K562 (cell line): ENCODE measurements at regions not wholly inside any gene's neighbourhood (a gene's known extent, or its start where the extent isn't known, plus 50 kb on each side); places are given as distances from the start of the nearest gene placed in this dataset.

ENCODE experiments used
- ATAC-seq: fragments of 200-7000 bp; cut with Tn5 transposase; 3 replicates; pipeline ENCODE4 v1.9.1; 2020; ENCODE audit warnings: moderate library complexity
- BruUV-seq: library from RNA; stranded (reverse); fragments of 400-500 nt; replicated peaks from 2 replicates; lab custom pipeline; 2021; lab: Mats Ljungman, UMichigan
- CTCF ChIA-PET: fragments of 300-600 bp; formaldehyde crosslinking; extraction: SDS; loops from one replicate; lab custom pipeline; 2021; ENCODE audit warnings: low intra/inter-chr PET ratio; lab: Yijun Ruan, JAX
- POLR2A ChIA-PET: fragments of 300-600, 350-650 bp; sonication (Branson Sonifier 250); formaldehyde crosslinking; extraction: SDS; loops from one replicate; lab custom pipeline; 2021; ENCODE audit warnings: antibody characterized with exemption, inconsistent platforms; lab: Yijun Ruan, JAX
- DNase-seq, 4 experiments: peaks; one replicate each; pipeline versions ENCODE4 v3.0.0 to v3.0.0-alpha.2; 2011 to 2018; ENCODE audit warnings: low spot score in 3 of 4, mixed read lengths in 3 of 4; ENCODE audit errors: extremely low read depth in 1 of 4
- FAIRE-seq: peaks from 2 replicates; lab custom pipeline; 2011; peaks lifted over from hg19 to GRCh38; lab: Jason Lieb, UNC
- H2AFZ ChIP-seq: 2 replicates; pipeline ENCODE4 v1.6.0; 2011; ENCODE audit warnings: low read depth, low read length, control low read depth, inconsistent platforms
- H3K27ac ChIP-seq: fragments of 200-600 bp; 3 replicates; pipeline ENCODE4 v1.8.0; 2011; ENCODE audit warnings: low read depth, mild to moderate bottlenecking, control low read depth, inconsistent platforms, low read length, moderate library complexity, mixed read lengths; ENCODE audit errors: extremely low read depth
- H3K27me3 ChIP-seq, 2 experiments: fragments of 300-600 bp in 1 of 2; 2 replicates in 1 of 2; 3 replicates in 1 of 2; pipeline versions ENCODE4 v1.6.0 to v1.8.0; 2011; ENCODE audit warnings: inconsistent platforms in 2 of 2, low read length in 2 of 2, mild to moderate bottlenecking in 1 of 2, mixed read lengths in 1 of 2, moderate library complexity in 1 of 2; ENCODE audit not compliant: control insufficient read depth in 2 of 2, insufficient read depth in 2 of 2
- H3K36me3 ChIP-seq: fragments of 300-600 bp; 3 replicates; pipeline ENCODE4 v1.8.0; 2011; ENCODE audit warnings: mild to moderate bottlenecking, low read length, inconsistent platforms; ENCODE audit not compliant: control insufficient read depth, insufficient read depth
- H3K4me1 ChIP-seq, 2 experiments: fragments of 200-600 bp in 1 of 2; replicated peaks in 1 of 2; 2 replicates in 1 of 2; 3 replicates in 1 of 2; pipeline versions ENCODE4 v1.5.1 to v1.8.0; 2011; ENCODE audit warnings: inconsistent platforms in 2 of 2, low read length in 2 of 2, mild to moderate bottlenecking in 1 of 2, mixed read lengths in 1 of 2, moderate library complexity in 1 of 2; ENCODE audit not compliant: control insufficient read depth in 2 of 2, insufficient read depth in 2 of 2
- H3K4me2 ChIP-seq: 2 replicates; pipeline ENCODE4 v1.6.1; 2011; ENCODE audit warnings: low read length, control low read depth, inconsistent platforms, mixed read lengths; ENCODE audit not compliant: insufficient read depth
- H3K4me3 ChIP-seq: fragments of 200-600 bp; sonication (generic), shearing (Covaris generic); 2 replicates; pipeline ENCODE4 v1.5.1; 2016; ENCODE audit warnings: control low read depth, inconsistent platforms
- H3K79me2 ChIP-seq: fragments of 200-600 bp; 3 replicates; pipeline ENCODE4 v1.8.0; 2011; ENCODE audit warnings: low read length, inconsistent platforms; ENCODE audit not compliant: control insufficient read depth, insufficient read depth
- H3K9ac ChIP-seq, 2 experiments: 2 replicates each; pipeline versions ENCODE4 v1.6.0 to v1.6.1; 2011; ENCODE audit warnings: low read depth in 2 of 2, low read length in 2 of 2, control low read depth in 1 of 2, inconsistent platforms in 1 of 2, mild to moderate bottlenecking in 1 of 2, mixed read lengths in 1 of 2; ENCODE audit not compliant: insufficient read depth in 1 of 2
- H3K9me1 ChIP-seq: one replicate; pipeline ENCODE4 v1.6.0; 2011; ENCODE audit warnings: inconsistent platforms, mild to moderate bottlenecking, low read length, moderate library complexity; ENCODE audit not compliant: control insufficient read depth, insufficient read depth
- H3K9me3 ChIP-seq: replicated peaks from 2 replicates; pipeline ENCODE4 v1.5.1; 2011; ENCODE audit warnings: low read depth, low read length, inconsistent platforms; ENCODE audit not compliant: control insufficient read depth, insufficient read depth
- H4K20me1 ChIP-seq: replicated peaks from 2 replicates; pipeline ENCODE4 v1.6.1; 2011; ENCODE audit warnings: low read length, inconsistent platforms, mixed read lengths; ENCODE audit not compliant: control insufficient read depth, insufficient read depth
- CBX2 ChIP-seq: fragments of 200-600 bp; sonication (generic); IDR thresholded peaks from one replicate; pipeline ENCODE4 v1.6.1; 2012; ENCODE audit warnings: mild to moderate bottlenecking, low read length, inconsistent platforms; ENCODE audit not compliant: insufficient read depth, poor library complexity, severe bottlenecking
- CLOCK ChIP-seq: fragments of 250-450 bp; sonication (Bioruptor Pico); IDR thresholded peaks from 2 replicates; pipeline ENCODE4 v1.4.0; 2020; ENCODE audit warnings: mild to moderate bottlenecking, moderate library complexity, borderline replicate concordance
- DPF2 ChIP-seq: fragments of 450-650 bp; IDR thresholded peaks from 2 replicates; pipeline ENCODE4 v1.6.1; 2016
- MAZ ChIP-seq, 2 experiments: fragments of 450-650 bp in 1 of 2; sonication (generic) in 1 of 2; formaldehyde crosslinking; IDR thresholded peaks in 1 of 2; conservative IDR thresholded peaks in 1 of 2; 2 replicates each; pipeline versions ENCODE4 v1.4.0 to v1.5.0; 2020; ENCODE audit warnings: mild to moderate bottlenecking in 1 of 2, missing genetic modification reagents in 1 of 2
- NCOA2 ChIP-seq, 2 experiments: fragments of 450-650 bp; IDR thresholded peaks; 2 replicates each; pipeline ENCODE4 v1.6.1; 2018; ENCODE audit warnings: mild to moderate bottlenecking in 2 of 2, moderate library complexity in 1 of 2; ENCODE audit not compliant: partially characterized antibody in 2 of 2
- RFX5 ChIP-seq: IDR thresholded peaks from 2 replicates; pipeline ENCODE4 v1.6.1; 2011; ENCODE audit warnings: low read depth, mild to moderate bottlenecking, improper control_type of control experiment, low read length
- SAFB ChIP-seq: fragments of 200-400 bp; formaldehyde crosslinking; IDR thresholded peaks from 2 replicates; pipeline ENCODE4 v1.6.1; 2017; ENCODE audit warnings: low read depth, low read length, borderline replicate concordance
- SREBF1 ChIP-seq: fragments of 150-350 bp; IDR thresholded peaks from 2 replicates; pipeline ENCODE4 v1.6.1; 2014; ENCODE audit warnings: antibody characterized with exemption, low read depth, low read length, borderline replicate concordance
- TSC22D4 ChIP-seq: fragments of 450-650 bp; IDR thresholded peaks from 2 replicates; pipeline ENCODE4 v1.6.1; 2016; ENCODE audit warnings: missing genetic modification characterization, missing biosample characterization, control low read depth
- ZBTB26 ChIP-seq: fragments of 450-650 bp; formaldehyde crosslinking; IDR thresholded peaks from 2 replicates; pipeline ENCODE4 v1.4.0; 2022; ENCODE audit warnings: missing genetic modification characterization
- ZNF12 ChIP-seq: sonication (generic); formaldehyde crosslinking; IDR thresholded peaks from 2 replicates; pipeline ENCODE4 v1.4.0; 2020; ENCODE audit warnings: mild to moderate bottlenecking, missing genetic modification reagents
- ZNF124 ChIP-seq: sonication (generic); formaldehyde crosslinking; IDR thresholded peaks from 2 replicates; pipeline ENCODE4 v1.8.1; 2022; ENCODE audit warnings: missing genetic modification reagents
- ZNF354B ChIP-seq: fragments of 250-450 bp; sonication (Bioruptor Pico); IDR thresholded peaks from 2 replicates; pipeline ENCODE4 v1.4.0; 2020
- WGBS: fragments of 100-300 bp; shearing (Covaris generic); methylation state at CpG from one replicate; pipeline ENCODE4 v1.1.6; 2016; ENCODE audit warnings: low coverage, mixed read lengths; ENCODE audit not compliant: insufficient coverage; ENCODE audit errors: missing lambda C conversion rate; 5-methylcytosine and 5-hydroxymethylcytosine counted together
- in situ Hi-C: fragments of 300-500 bp; cut with MboI; formaldehyde crosslinking; loops from 4 replicates; pipeline ENCODE4 v1.15.0; 2018; ENCODE audit warnings: inconsistent platforms, mixed read lengths
- intact Hi-C: fragments of 100-400 bp; cut with micrococcal nuclease; formaldehyde crosslinking; loops from 2 replicates; pipeline ENCODE4 v1.14.2; 2022

GRCh38 chr11:90822996-90823395 is 600.1 kb upstream of the CHORDC1 start:
- Histone ChIP-seq H3K9ac (no peak overlapping the region), H3K9me1 (no peaks in the 10 kb centered on the region), H4K20me1 (no peaks in the 10 kb centered on the region), H3K27me3 (no peaks in the 10 kb centered on the region), H3K27ac (no peak overlapping the region), H3K4me1 (no peaks in the 10 kb centered on the region), H3K4me2 (no peak overlapping the region), H3K36me3 (no peaks in the 10 kb centered on the region), H3K79me2 (no peaks in the 10 kb centered on the region), H3K9me3 (no peaks in the 10 kb centered on the region), H3K4me3 (no peak overlapping the region), H2AFZ (no peak overlapping the region)
- WGBS, result 0% methylated on average over 5 of the region's 5 CpGs
- ChIA-PET CTCF (no interaction called here), POLR2A (no interaction called here)
- no peak for ATAC-seq
- intact Hi-C loops, result no loop called here
- DNase-seq, result no peak
- no TSS peak for BruUV-seq
- FAIRE-seq, result no peak
- TF ChIP-seq CBX2, result no peak
- TF ChIP-seq SAFB, result no peak
- in situ Hi-C loops, result no loop called here

- intact Hi-C loops, result no loop called here
- FAIRE-seq (no peak), ATAC-seq (no peak), DNase-seq (no peak)
- BruUV-seq, result no TSS peak
- no peaks in the 10 kb centered on the region for H3K4me1 ChIP-seq
- H3K79me2 ChIP-seq, result no peaks in the 10 kb centered on the region
- no peaks in the 10 kb centered on the region for H3K9me1 ChIP-seq
- ChIA-PET CTCF (no interaction called here), POLR2A (interaction anchor here (0.6 kb wide), 1 partner anchor 87 kb away, joined by 3 read pairs; no protein-coding TSS in a partner anchor)
- no peak overlapping the region for H2AFZ ChIP-seq
- no peak overlapping the region for H3K4me2 ChIP-seq
- no peaks in the 10 kb centered on the region for H3K9me3 ChIP-seq
- H3K9ac ChIP-seq, result no peak overlapping the region
- H3K27ac ChIP-seq, result no peak overlapping the region
- no peaks in the 10 kb centered on the region for H3K36me3 ChIP-seq
- no peaks in the 10 kb centered on the region for H4K20me1 ChIP-seq
- H3K27me3 ChIP-seq, result no peaks in the 10 kb centered on the region
- 0% methylated on average over 1 of the region's 1 CpG for WGBS
- H3K4me3 ChIP-seq, result no peak overlapping the region
- in situ Hi-C loops, result no loop called here
- TF ChIP-seq ZBTB26 (CRISPR knock-in tag) (no peak), ZNF354B (CRISPR knock-in tag) (no peak), DPF2 (no peak), CLOCK (CRISPR knock-in tag) (no peak), NCOA2 (IDR thresholded peaks at IDR 0.05; ENCODE audit: partially characterized antibody in 2 of 2) (no peak), RFX5 (no peak), ZNF12 (CRISPR knock-in tag) (no peak), TSC22D4 (no peak), MAZ (CRISPR knock-in tag; conservative IDR thresholded peaks at IDR 0.05 in 1 of 2, IDR thresholded peaks at IDR 0.05 in 1 of 2) (no peak), ZNF124 (no peak), SREBF1 (no peak)
Observed at GRCh38 chr11:90818196-90818745, 595.4 kb upstream of the CHORDC1 start.
